Duodenal mucosa (tissue), 2 donors: ENCODE measurements at regions not wholly inside any gene's neighbourhood (a gene's known extent, or its start where the extent isn't known, plus 50 kb on each side); places are given as distances from the start of the nearest gene placed in this dataset.

Experiments
- H3K27ac ChIP-seq: one replicate; pipeline ENCODE4 v1.7.0; 2013; ENCODE audit warnings: low read depth, low read length
- H3K27me3 ChIP-seq, 2 donors: one replicate each; pipeline ENCODE4 v1.7.0; 2013; ENCODE audit warnings: low read length in 2 of 2, control low read depth in 1 of 2; ENCODE audit not compliant: insufficient read depth in 2 of 2, control insufficient read depth in 1 of 2
- H3K36me3 ChIP-seq, 2 donors: one replicate each; pipeline ENCODE4 v1.7.0; 2013; ENCODE audit warnings: low read length in 2 of 2, control low read depth in 1 of 2; ENCODE audit not compliant: insufficient read depth in 2 of 2, control insufficient read depth in 1 of 2
- H3K4me1 ChIP-seq, 2 donors: one replicate each; pipeline ENCODE4 v1.7.0; 2013; ENCODE audit warnings: low read length in 2 of 2, control low read depth in 1 of 2; ENCODE audit not compliant: insufficient read depth in 2 of 2, control insufficient read depth in 1 of 2
- H3K4me3 ChIP-seq, 2 donors: one replicate each; pipeline ENCODE4 v1.7.0; 2013; ENCODE audit warnings: low read length in 2 of 2, low read depth in 1 of 2
- H3K9ac ChIP-seq, 2 donors: one replicate each; pipeline ENCODE4 v1.7.0; 2013; ENCODE audit warnings: low read length in 2 of 2, low read depth in 1 of 2
- H3K9me3 ChIP-seq, 2 donors: one replicate each; pipeline ENCODE4 v1.7.0; 2013; ENCODE audit warnings: low read length in 2 of 2, control low read depth in 1 of 2; ENCODE audit not compliant: control insufficient read depth in 1 of 2

GRCh38 chr10:129360046-129360445, 107.0 kb upstream of the MGMT start:
- Histone ChIP-seq H3K4me3 (no peak overlapping the region), H3K27me3 (no peaks in the 10 kb centered on the region)

GRCh38 chr10:129361676-129362376, 105.2 kb upstream of the MGMT start:
- H3K27ac ChIP-seq, result no peak overlapping the region
- H3K4me3 ChIP-seq, result no peak overlapping the region
- peaks cover 0 to 3% of the 10 kb centered on the region in 2 donors for H3K9me3 ChIP-seq
- no peaks in the 10 kb centered on the region for H3K27me3 ChIP-seq
- no peak overlapping the region for H3K9ac ChIP-seq
- H3K36me3 ChIP-seq, result no peaks in the 10 kb centered on the region
- H3K4me1 ChIP-seq, result no peaks in the 10 kb centered on the region

More at GRCh38 chr10:129360046-129360445, 107.0 kb upstream of the MGMT start:
- Histone ChIP-seq H3K9ac (no peak overlapping the region), H3K36me3 (no peaks in the 10 kb centered on the region), H3K27ac (no peak overlapping the region), H3K4me1 (no peaks in the 10 kb centered on the region), H3K9me3 (peaks cover 0 to 4% of the 10 kb centered on the region in 2 donors)

GRCh38 chr10:129364949-129365348, 102.1 kb upstream of the MGMT start:
- Histone ChIP-seq H3K27ac (no peak overlapping the region), H3K9ac (no peak overlapping the region), H3K4me3 (no peak overlapping the region), H3K27me3 (peaks cover 0 to 3% of the 10 kb centered on the region in 2 donors), H3K4me1 (no peaks in the 10 kb centered on the region), H3K9me3 (no peaks in the 10 kb centered on the region), H3K36me3 (no peaks in the 10 kb centered on the region)

- H3K4me3 ChIP-seq, result no peak overlapping the region
- no peaks in the 10 kb centered on the region for H3K4me1 ChIP-seq
- no peak overlapping the region for H3K27ac ChIP-seq
- no peaks in the 10 kb centered on the region for H3K36me3 ChIP-seq
- H3K27me3 ChIP-seq, result peaks cover 0 to 3% of the 10 kb centered on the region in 2 donors
- H3K9me3 ChIP-seq, result no peaks in the 10 kb centered on the region
- no peak overlapping the region for H3K9ac ChIP-seq
Measured at GRCh38 chr10:129365767-129366402, 101.2 kb upstream of the MGMT start.

GRCh38 chr10:129366450-129366849, 100.6 kb upstream of the MGMT start:
- Histone ChIP-seq H3K36me3 (no peaks in the 10 kb centered on the region), H3K9ac (no peak overlapping the region)

GRCh38 chr10:129369566-129369965, 97.5 kb upstream of the MGMT start:
- Histone ChIP-seq H3K27me3 (peaks cover 0 to 3% of the 10 kb centered on the region in 2 donors), H3K4me3 (no peak overlapping the region), H3K9me3 (no peaks in the 10 kb centered on the region), H3K36me3 (no peaks in the 10 kb centered on the region), H3K4me1 (no peaks in the 10 kb centered on the region), H3K9ac (no peak overlapping the region), H3K27ac (no peak overlapping the region)

More at GRCh38 chr10:129366450-129366849, 100.6 kb upstream of the MGMT start:
- Histone ChIP-seq H3K27ac (no peak overlapping the region), H3K9me3 (no peaks in the 10 kb centered on the region), H3K4me3 (no peak overlapping the region), H3K4me1 (no peaks in the 10 kb centered on the region), H3K27me3 (peaks cover 0 to 3% of the 10 kb centered on the region in 2 donors)

- Histone ChIP-seq H3K4me3 (no peak overlapping the region), H3K36me3 (no peaks in the 10 kb centered on the region), H3K9ac (no peak overlapping the region), H3K27me3 (peaks cover 0 to 3% of the 10 kb centered on the region in 2 donors), H3K4me1 (no peaks in the 10 kb centered on the region), H3K27ac (no peak overlapping the region), H3K9me3 (no peaks in the 10 kb centered on the region)
Measured at GRCh38 chr10:129371541-129371940, 95.5 kb upstream of the MGMT start.

GRCh38 chr10:129372172-129372571, 94.9 kb upstream of the MGMT start:
- Histone ChIP-seq H3K36me3 (no peaks in the 10 kb centered on the region), H3K9ac (no peak overlapping the region), H3K9me3 (no peaks in the 10 kb centered on the region), H3K4me3 (no peak overlapping the region), H3K4me1 (no peaks in the 10 kb centered on the region), H3K27ac (no peak overlapping the region), H3K27me3 (peaks cover 0 to 3% of the 10 kb centered on the region in 2 donors)

GRCh38 chr10:129373231-129373630, 93.8 kb upstream of the MGMT start:
- Histone ChIP-seq H3K27me3 (peaks cover 0 to 3% of the 10 kb centered on the region in 2 donors), H3K27ac (no peak overlapping the region), H3K4me1 (no peaks in the 10 kb centered on the region), H3K4me3 (no peak overlapping the region), H3K9ac (no peak overlapping the region), H3K9me3 (no peaks in the 10 kb centered on the region), H3K36me3 (no peaks in the 10 kb centered on the region)

GRCh38 chr10:129373718-129374117, 93.3 kb upstream of the MGMT start:
- Histone ChIP-seq H3K36me3 (no peaks in the 10 kb centered on the region), H3K9me3 (no peaks in the 10 kb centered on the region), H3K27ac (no peak overlapping the region), H3K4me3 (no peak overlapping the region), H3K4me1 (no peaks in the 10 kb centered on the region), H3K27me3 (peaks cover 0 to 3% of the 10 kb centered on the region in 2 donors), H3K9ac (no peak overlapping the region)
